GM04503 (cell line): ENCODE measurements at regions not wholly inside any gene's neighbourhood (a gene's known extent, or its start where the extent isn't known, plus 50 kb on each side); places are given as distances from the start of the nearest gene placed in this dataset.
"Not testable (repeated sequence)": the region's sequence is repeated elsewhere in the genome, so short reads cannot be mapped to it uniquely, and the experiment has no call there.

Experiments used
- DNase-seq: peaks from one replicate; pipeline ENCODE4 v3.0.0-alpha.2; 2012; ENCODE audit warnings: low read depth

DNA sequence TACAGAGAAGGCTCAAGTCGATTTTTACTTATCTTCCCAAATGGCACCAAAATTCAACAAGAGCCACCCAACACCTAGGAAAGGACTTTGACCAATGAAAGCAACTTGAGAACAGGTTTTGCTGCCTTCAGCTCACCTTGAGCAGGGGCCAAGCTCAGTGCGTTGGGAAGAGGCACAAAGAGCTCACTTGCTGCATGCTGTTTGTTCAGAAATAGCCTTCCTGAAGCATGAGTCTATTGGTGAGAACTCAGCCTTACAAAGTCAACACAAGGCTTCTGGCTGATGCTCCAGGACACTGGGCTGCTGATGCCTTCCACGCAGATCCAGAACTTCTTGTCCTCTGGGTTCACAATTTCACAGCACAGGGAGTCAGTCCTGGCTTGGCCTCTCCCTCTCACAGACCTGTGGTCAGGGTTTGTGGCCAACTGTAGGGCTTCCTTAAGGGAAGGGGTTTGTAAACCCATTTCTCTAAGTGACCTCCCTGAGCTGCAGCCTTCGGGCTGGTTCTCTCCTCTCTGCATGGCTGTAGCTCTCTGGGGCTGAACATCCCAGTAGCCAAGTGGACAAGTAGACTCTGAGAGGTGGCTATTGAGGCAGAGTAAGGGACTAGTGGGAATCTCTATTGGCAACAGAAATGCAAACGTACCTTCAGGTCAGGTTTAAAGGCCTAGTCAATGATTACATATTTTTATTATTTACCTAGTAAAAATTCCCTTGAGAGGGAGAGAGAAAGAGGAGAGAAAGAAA lies 124.7 kb upstream of the GATA6 start:
- DNase-seq, result no peak

GRCh38 chr18:22045221-22045918 lies 124.0 kb upstream of the GATA6 start:
- DNase-seq, result no peak

- DNase-seq, result no peak
Measured at GRCh38 chr18:22046473-22046872, 122.9 kb upstream of the GATA6 start.

DNA sequence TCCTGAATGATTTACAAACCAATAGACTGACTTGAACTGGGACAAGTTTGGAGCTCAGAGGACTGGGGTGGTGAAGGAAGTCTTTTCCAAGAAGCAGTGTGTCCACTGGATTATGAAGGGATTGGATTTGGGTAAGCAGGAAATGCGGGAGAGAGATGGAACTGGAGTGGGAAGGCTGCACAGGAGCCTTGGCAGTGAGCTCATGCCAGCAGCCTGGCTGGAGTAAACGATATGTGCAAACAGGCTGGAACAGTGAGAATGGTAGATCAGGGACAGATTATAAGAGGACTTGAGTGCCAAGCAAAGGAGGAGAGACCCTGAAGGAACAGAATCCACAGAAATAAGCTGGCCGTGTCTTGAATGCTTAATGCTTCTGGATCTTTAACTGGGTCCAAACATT lies 121.9 kb upstream of the GATA6 start:
- DNase-seq, result no peak

DNA sequence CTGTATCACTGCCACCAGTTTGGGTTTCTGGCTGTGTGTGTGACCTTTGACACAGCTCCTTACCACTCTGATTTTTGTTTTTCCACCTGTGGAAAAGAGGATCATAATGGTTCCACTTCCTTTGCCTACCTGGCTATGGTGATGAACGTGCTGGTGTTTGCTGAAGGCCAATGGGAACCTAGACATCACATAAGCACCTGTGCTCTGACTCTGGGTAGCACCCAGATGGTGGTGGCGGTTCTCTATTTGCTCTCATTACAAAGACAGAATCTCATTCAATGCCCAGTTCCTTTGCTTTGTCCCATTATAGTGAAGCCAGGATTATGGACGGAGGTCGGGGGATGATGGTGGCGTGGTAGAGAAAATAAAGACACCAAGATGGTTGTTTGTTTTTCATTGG lies 121.2 kb upstream of the GATA6 start:
- no peak for DNase-seq

DNA sequence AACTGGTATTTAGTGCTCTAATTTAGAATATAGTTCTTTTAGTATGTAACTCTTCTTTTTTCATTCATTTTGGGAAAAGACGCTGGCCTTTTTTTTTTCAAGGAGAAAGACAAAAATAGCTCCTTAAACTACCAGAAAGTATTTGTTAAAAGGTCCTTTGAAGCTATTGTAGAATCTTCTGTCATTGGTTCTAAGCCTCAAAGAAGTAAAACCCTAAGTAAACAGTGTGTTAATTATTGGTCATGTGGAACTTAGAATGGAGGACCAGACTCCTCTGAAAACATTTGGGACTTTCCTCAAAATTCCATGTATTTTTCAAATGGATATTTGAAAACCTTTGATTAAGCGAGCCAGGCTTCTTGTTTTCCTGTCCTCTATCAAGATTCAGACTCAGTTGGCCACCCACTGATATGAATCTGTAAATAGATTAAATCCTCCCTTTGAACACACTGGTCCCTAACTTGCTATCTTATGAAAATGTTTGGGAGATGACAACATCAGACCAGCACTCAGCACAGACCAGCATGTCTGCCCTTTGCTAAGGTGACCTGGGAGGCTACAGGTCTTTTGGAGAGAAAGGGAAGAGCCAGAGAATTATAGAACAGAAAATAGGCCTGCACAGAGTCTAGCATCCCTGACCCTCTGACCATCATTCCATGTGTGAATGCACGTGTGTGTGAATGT lies 120.3 kb upstream of the GATA6 start:
- DNase-seq, result no peak

- DNase-seq, result no peak
Measured at GRCh38 chr18:22052405-22053105, 116.8 kb upstream of the GATA6 start.

DNA sequence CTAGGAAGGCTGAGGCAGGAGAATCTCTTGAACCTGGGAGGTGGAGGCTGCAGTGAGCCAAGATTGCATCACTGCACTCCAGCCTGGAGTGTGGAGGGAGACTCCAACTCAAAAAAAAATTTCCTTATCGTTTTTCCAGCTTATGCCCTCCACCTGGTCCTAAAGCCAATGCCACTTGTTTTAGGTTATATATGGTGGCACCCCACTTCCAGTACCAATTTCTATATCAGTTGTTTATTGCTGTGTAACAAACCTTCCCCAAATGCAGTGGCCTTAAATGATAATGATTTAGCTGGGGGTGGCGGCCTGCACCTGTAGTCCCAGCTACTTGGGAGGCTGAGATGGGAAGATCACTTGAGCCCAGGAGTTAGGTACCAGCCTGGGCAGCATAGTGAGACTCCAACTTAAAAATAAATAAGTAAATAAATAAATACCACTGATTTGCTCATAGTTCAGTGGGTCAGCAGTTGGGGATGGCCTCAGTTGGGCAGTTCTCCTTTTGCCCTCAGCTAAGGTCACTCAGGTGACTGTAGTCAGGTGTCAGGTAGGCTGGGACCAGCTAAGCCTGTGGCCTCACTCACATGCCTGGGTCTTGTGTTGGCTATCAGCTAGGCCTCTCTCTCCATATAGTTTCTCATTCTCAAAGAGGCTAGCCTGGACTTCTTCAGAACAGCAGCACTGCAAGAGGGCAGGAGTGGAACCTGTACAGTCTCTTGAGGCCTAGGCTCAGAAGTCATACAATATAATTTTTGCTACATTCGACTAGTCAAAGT lies 113.7 kb upstream of the GATA6 start:
- no peak for DNase-seq

DNA sequence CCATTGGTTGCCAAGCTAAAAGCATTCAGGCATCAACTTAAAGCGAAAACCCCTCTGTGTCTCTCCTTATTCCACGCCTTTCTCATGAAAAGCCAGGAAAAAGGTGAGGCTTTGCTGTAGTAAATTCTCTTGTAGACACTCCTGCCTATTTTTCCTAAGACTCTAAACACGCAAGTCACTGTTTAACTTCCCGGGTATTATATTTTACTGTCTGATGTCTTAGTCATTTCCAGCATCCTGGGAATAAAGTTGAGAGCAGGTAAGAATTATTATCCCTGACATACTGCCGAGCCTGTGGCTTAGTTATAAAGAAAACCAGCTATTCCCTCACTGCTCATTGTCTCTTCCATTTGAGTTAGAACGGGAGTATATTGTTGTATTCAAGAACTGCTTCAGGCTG lies 112.4 kb upstream of the GATA6 start:
- no peak for DNase-seq

- no peak for DNase-seq
Measured at GRCh38 chr18:22057908-22058527, 111.4 kb upstream of the GATA6 start.

DNA sequence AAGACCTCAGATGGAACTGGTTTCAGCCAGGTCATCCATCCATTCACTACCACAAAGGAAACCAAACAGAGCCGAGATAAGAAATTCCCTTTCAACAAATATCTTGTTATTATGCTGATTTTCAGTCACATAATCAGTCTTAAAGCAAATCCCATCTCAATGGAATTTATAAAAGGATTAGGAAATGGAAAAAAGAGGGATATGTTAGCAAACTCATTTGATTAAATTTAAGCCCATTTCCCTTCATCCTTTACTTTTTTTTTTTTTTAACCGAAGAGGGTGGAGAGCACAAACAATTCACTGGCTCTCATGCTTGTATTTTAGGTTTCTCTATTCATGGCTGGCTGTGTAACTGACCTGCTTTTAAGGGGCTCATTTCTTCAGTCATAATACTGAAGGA lies 109.0 kb upstream of the GATA6 start:
- DNase-seq, result no peak

GRCh38 chr18:22063102-22063501 lies 106.3 kb upstream of the GATA6 start:
- DNase-seq, result no peak

- no peak for DNase-seq
Measured at GRCh38 chr18:22063672-22064071, 105.7 kb upstream of the GATA6 start.

DNA sequence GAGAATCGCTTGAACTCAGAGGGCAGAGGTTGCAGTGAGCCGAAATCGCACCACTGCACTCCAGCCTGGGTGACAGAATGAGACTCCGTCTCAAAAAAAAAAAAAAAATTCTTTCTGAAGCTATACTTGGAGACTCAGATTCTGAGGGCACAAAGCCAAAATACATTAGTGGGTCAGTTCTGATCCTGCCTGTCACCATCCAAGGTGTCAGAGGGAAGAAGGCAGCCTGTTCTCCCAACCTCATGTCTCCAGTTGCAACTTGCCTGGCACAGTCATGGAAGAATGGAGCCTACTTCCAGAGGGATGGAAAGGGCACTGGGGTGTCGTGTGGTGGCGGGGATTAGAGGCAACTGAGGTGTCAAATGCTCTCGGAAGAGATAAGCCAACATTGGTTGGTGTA lies 104.8 kb upstream of the GATA6 start:
- DNase-seq, result no peak

DNA sequence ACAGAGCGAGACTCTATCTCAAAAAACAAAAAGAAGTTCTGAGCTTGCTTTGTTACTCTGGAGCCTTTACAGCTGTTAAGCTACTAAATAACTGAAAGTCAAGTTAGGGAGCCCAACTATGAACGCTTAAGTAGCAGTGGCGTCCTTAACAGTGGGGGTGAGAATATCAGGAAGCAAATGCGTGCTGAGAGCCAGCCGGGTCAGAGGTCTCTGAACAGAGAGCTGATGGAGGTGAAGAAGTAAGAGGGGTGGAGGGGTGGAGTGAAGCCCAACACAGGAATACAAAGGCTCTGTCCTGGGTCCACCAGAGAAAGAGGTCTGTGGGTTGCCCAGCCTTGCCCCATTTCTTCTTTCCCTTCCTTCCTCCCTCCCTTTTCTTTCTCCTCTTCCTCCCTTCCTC lies 104.1 kb upstream of the GATA6 start:
- DNase-seq, result no peak

DNA sequence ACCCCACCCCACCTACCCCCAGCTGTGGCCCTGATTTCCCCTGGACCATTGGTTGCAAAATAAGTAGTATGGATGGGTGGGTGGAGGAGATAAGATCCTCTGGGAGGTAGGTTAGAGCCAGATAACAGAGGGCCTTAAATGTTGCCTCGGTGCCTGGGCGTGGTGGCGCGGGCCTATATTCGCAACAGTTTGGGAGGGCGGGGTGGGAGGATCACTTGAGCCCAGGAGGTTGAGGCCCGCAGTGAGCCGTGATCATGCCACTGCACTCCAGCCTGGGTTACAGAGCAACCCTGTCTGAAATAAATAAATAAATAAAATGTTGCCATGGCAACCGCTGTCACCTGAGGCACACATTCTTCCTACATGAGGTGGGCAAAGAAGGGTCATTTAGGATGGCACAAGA lies 103.3 kb upstream of the GATA6 start:
- DNase-seq, result no peak

DNA sequence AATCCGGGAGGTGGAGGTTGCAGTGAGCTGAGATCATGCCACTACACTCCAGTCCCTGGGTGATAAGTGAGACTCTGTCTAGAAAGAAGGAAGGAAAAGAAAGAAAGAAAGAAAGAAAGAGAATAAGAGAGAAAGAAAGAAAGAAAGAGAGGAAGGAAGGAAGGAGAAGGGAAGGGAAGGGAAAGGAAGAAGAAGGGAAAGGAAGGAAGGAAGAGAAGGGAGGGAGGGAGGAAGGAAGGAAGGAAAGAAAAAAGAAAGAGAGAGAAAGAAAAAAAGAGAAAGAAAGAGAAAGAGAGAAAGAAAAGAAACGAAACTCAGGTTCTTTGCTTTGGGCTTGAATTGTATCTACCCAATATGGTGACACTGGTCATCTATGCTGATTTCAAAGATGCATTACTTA lies 102.3 kb upstream of the GATA6 start:
- no peak for DNase-seq

- no peak for DNase-seq
Measured at GRCh38 chr18:22067682-22068081, 101.7 kb upstream of the GATA6 start.

GRCh38 chr18:22068784-22069183 lies 100.6 kb upstream of the GATA6 start:
- DNase-seq, result not testable (repeated sequence)

DNA sequence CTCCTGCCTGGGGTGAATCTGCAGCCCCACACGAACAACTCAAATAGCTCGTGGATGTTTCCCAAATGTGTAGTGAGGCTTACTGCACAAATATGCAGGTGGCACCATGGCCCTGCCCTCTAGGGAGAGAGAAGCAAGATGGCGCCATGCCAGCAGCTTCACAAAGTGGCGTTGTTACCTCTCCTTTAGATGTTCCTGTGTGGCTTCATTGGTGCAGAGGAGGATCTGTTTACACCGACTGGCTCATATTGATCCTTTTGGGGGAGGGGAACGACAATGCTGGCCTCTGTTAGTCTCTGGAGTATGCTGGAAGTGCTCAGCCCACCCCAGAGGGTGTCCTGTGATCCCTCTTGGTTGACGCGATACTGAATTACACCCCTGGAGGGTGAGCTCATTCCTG lies 99.5 kb upstream of the GATA6 start:
- DNase-seq, result no peak

DNA sequence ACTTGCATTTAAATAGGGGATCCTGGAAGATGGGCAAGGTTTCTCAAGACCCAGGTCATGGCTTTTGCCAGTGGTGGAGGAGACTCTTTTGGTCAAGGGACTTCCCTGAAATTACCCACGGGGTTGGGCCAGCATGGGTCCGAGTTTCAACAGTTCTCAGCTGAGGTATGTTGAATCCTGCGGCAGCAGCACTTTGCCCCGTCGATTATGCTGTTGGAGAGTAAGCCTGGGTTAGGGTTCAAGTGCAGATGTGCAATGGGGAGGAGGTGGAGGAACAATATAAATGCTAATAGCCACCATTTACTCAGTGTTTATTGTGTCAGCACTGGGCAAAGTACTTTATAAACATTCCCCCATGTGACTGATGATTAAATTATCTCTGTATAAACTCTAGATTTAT lies 96.0 kb upstream of the GATA6 start:
- no peak for DNase-seq
